ENCODE measurements at regions not wholly inside any gene's neighbourhood (a gene's known extent, or its start where the extent isn't known, plus 50 kb on each side); places are given as distances from the start of the nearest gene placed in this dataset.

DNA sequence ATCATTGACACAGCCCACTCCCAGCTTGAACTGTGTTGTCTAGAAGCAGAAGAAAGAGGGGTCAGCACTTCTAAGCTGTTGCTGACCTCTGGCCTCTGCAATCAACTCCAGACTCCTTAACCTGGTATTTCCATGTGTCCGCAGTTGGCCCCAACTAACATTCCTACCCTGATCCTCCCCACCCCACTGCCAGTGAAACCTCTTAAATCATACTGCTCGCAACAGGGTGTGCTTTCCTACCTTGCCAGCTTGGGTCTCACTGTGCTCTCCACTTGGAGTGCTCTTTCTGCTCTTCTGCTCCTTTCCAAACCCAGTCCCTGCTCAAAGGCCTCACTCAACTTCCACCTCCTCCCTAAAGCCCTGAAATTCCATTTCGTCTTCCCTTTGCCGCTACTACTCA, 52.3 kb upstream of the RPS6KA3 start:
- Histone ChIP-seq H2AFZ (ENCODE audit: low read length) (no peak overlapping the region), H3K4me3 (ENCODE audit: low read depth, low read length, poor library complexity, severe bottlenecking) (no peak overlapping the region), H3K36me3 (ENCODE audit: insufficient read depth, low read length) (no peaks in the 10 kb centered on the region), H3K27ac (ENCODE audit: low read depth, low read length, poor library complexity, severe bottlenecking) (no peak overlapping the region), H3K4me2 (ENCODE audit: low read length) (no peak overlapping the region), H3K9me3 (ENCODE audit: low read length) (no peaks in the 10 kb centered on the region; the same call in 1 of the 2 replicates), H3K4me1 (ENCODE audit: insufficient read depth, low read length, poor library complexity, severe bottlenecking) (peaks cover 44% of the 10 kb centered on the region), H3K79me2 (ENCODE audit: insufficient read depth, low read depth, low read length) (no peaks in the 10 kb centered on the region), H4K20me1 (ENCODE audit: insufficient read depth, low read length) (no peaks in the 10 kb centered on the region), H3K9me2 (ENCODE audit: insufficient read depth, low read length) (no peaks in the 10 kb centered on the region)
- no peak for DNase-seq (ENCODE audit: low spot score)
- CTCF ChIA-PET (ENCODE audit: unreplicated experiment): no interaction called here
- POLR2A ChIA-PET: no interaction called here
- intact Hi-C loops (cut with micrococcal nuclease; ENCODE audit: unreplicated experiment): no loop called here
- TF ChIP-seq, protein P1, sequence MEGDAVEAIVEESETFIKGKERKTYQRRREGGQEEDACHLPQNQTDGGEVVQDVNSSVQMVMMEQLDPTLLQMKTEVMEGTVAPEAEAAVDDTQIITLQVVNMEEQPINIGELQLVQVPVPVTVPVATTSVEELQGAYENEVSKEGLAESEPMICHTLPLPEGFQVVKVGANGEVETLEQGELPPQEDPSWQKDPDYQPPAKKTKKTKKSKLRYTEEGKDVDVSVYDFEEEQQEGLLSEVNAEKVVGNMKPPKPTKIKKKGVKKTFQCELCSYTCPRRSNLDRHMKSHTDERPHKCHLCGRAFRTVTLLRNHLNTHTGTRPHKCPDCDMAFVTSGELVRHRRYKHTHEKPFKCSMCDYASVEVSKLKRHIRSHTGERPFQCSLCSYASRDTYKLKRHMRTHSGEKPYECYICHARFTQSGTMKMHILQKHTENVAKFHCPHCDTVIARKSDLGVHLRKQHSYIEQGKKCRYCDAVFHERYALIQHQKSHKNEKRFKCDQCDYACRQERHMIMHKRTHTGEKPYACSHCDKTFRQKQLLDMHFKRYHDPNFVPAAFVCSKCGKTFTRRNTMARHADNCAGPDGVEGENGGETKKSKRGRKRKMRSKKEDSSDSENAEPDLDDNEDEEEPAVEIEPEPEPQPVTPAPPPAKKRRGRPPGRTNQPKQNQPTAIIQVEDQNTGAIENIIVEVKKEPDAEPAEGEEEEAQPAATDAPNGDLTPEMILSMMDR (conservative IDR thresholded peaks at IDR 0.05; ENCODE audit: low read length): no peak
- no peak for TF ChIP-seq EZH2phosphoT487 (IDR thresholded peaks at IDR 0.05; ENCODE audit: borderline replicate concordance, low read depth, low read length)
- no TSS peak for BruUV-seq (replicated peaks)

DNA sequence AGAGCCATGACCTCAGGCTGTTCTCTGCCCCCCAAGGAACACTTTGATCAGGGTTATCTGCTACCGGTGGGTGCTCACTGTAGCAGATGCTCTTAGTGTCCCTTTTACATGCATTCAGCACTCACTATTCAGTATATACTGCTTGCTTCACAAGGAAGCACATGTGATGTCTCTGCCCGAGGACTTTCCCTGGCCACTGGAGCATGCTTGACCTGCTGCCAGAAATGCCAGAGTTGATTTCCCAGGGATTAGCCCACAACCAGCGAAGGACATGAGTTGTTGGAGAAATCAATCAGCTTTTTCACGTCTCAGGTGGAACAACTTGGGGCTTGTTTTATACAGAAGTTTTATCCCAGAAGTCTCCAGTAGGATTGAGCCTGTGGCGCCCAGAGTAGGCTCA, 51.2 kb upstream of the RPS6KA3 start:
- Histone ChIP-seq H4K20me1 (ENCODE audit: insufficient read depth, low read length) (no peaks in the 10 kb centered on the region), H3K36me3 (ENCODE audit: insufficient read depth, low read length) (no peaks in the 10 kb centered on the region), H3K9me3 (ENCODE audit: low read length) (no peaks in the 10 kb centered on the region; the same call in 1 of the 2 replicates), H3K4me2 (ENCODE audit: low read length) (no peak overlapping the region), H3K4me3 (ENCODE audit: low read depth, low read length, poor library complexity, severe bottlenecking) (no peak overlapping the region), H3K79me2 (ENCODE audit: insufficient read depth, low read depth, low read length) (no peaks in the 10 kb centered on the region), H3K4me1 (ENCODE audit: insufficient read depth, low read length, poor library complexity, severe bottlenecking) (peaks cover 54% of the 10 kb centered on the region), H3K27ac (ENCODE audit: low read depth, low read length, poor library complexity, severe bottlenecking) (no peak overlapping the region), H2AFZ (ENCODE audit: low read length) (no peak overlapping the region), H3K9me2 (ENCODE audit: insufficient read depth, low read length) (no peaks in the 10 kb centered on the region)
- no TSS peak for BruUV-seq (replicated peaks)
- intact Hi-C loops (cut with micrococcal nuclease; ENCODE audit: unreplicated experiment): no loop called here
- TF ChIP-seq EZH2phosphoT487 (IDR thresholded peaks at IDR 0.05; ENCODE audit: borderline replicate concordance, low read depth, low read length): no peak
- TF ChIP-seq, protein P1 (conservative IDR thresholded peaks at IDR 0.05; ENCODE audit: low read length): no peak
- ChIA-PET POLR2A (interaction anchor here (0.6 kb wide), 1 partner anchor 51 kb away, joined by 3 read pairs; no protein-coding TSS in a partner anchor), CTCF (ENCODE audit: unreplicated experiment) (no interaction called here)
- no peak for DNase-seq (ENCODE audit: low spot score)
